ENCODE measurements at regions not wholly inside any gene's neighbourhood (a gene's known extent, or its start where the extent isn't known, plus 50 kb on each side); places are given as distances from the start of the nearest gene placed in this dataset.

DNA sequence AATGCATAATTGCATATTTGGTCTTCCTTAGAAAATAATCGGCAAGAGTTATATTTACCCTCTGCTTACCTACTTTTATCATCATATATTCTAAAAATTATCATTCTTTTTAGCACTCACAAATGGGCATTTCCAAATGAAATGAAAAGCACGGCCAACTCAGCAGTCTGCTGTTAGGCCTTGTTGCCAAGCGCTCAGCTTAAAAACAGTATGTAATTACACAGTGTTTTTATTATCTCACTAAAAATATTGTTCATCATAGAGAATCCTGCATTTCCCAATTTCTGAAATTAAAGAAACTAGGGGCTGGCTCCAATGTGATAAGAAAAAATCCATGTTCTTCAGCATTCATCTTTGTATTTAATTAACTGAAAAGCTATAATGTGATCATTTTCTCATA, 391.7 kb upstream of the ADARB2 start:
- TF ChIP-seq CTCF (IDR thresholded peaks at IDR 0.05): no peak
- TF ChIP-seq POLR2A (IDR thresholded peaks at IDR 0.05): no peak
